Keratinocyte (primary cell): ENCODE measurements at regions not wholly inside any gene's neighbourhood (a gene's known extent, or its start where the extent isn't known, plus 50 kb on each side); places are given as distances from the start of the nearest gene placed in this dataset.

Source experiments
- DNase-seq: peaks from one replicate; pipeline ENCODE4 v3.0.0-alpha.2; 2011; ENCODE audit warnings: low read depth, missing footprints, low spot score
- FAIRE-seq: peaks from 2 replicates; lab custom pipeline; 2011; peaks lifted over from hg19 to GRCh38; lab: Jason Lieb, UNC
- H2AFZ ChIP-seq: 2 replicates; pipeline ENCODE4 v1.6.0; 2012; ENCODE audit warnings: low read length, control low read depth, inconsistent platforms; ENCODE audit not compliant: control insufficient read depth
- H3K27ac ChIP-seq: 2 replicates; pipeline ENCODE4 v1.5.1; 2011; ENCODE audit warnings: low read length; ENCODE audit not compliant: control insufficient read depth, insufficient read depth
- H3K27me3 ChIP-seq: 3 replicates; pipeline ENCODE4 v1.6.0; 2011; ENCODE audit warnings: low read length; ENCODE audit not compliant: control insufficient read depth, insufficient read depth; ENCODE audit errors: extremely low read depth
- H3K36me3 ChIP-seq, 2 experiments: 2 replicates in 1 of 2; 3 replicates in 1 of 2; pipeline ENCODE4 v1.5.1; 2011; ENCODE audit warnings: low read length in 2 of 2, mild to moderate bottlenecking in 1 of 2; ENCODE audit not compliant: control insufficient read depth in 2 of 2, insufficient read depth in 2 of 2; ENCODE audit errors: extremely low read depth in 1 of 2
- H3K4me1 ChIP-seq: 3 replicates; pipeline ENCODE4 v1.5.1; 2011; ENCODE audit warnings: low read length; ENCODE audit not compliant: control insufficient read depth, insufficient read depth; ENCODE audit errors: extremely low read depth
- H3K4me2 ChIP-seq: 3 replicates; pipeline ENCODE4 v1.6.0; 2011; ENCODE audit warnings: low read depth, low read length; ENCODE audit not compliant: control insufficient read depth, insufficient read depth; ENCODE audit errors: extremely low read depth
- H3K4me3 ChIP-seq, 3 experiments: fragments of 200-600 bp in 1 of 3; sonication (generic) in 1 of 3; 2 replicates in 2 of 3; 3 replicates in 1 of 3; pipeline ENCODE4 v1.5.1; 2011 to 2016; ENCODE audit warnings: low read length in 3 of 3, mild to moderate bottlenecking in 3 of 3, control low read depth in 2 of 3, inconsistent platforms in 1 of 3, low read depth in 1 of 3, mixed read lengths in 1 of 3, mixed run types in 1 of 3, moderate library complexity in 1 of 3; ENCODE audit not compliant: control insufficient read depth in 2 of 3, insufficient read depth in 2 of 3; ENCODE audit errors: extremely low read depth in 1 of 3
- H3K79me2 ChIP-seq: 2 replicates; pipeline ENCODE4 v1.6.0; 2012; ENCODE audit warnings: low read length; ENCODE audit not compliant: control insufficient read depth, insufficient read depth
- H3K9ac ChIP-seq: 3 replicates; pipeline ENCODE4 v1.6.0; 2011; ENCODE audit warnings: low read length; ENCODE audit not compliant: control insufficient read depth, insufficient read depth; ENCODE audit errors: extremely low read depth
- H3K9me1 ChIP-seq: 3 replicates; pipeline ENCODE4 v1.6.0; 2011; ENCODE audit warnings: low read length; ENCODE audit not compliant: control insufficient read depth, insufficient read depth; ENCODE audit errors: extremely low read depth
- H3K9me3 ChIP-seq: 2 replicates; pipeline ENCODE4 v1.5.1; 2012; ENCODE audit warnings: low read depth, low read length; ENCODE audit not compliant: control insufficient read depth
- H4K20me1 ChIP-seq: 3 replicates; pipeline ENCODE4 v1.6.0; 2011; ENCODE audit warnings: low read length; ENCODE audit not compliant: control insufficient read depth, insufficient read depth; ENCODE audit errors: extremely low read depth
- EZH2 ChIP-seq: IDR thresholded peaks from one replicate; pipeline ENCODE4 v1.6.1; 2012; ENCODE audit warnings: inconsistent platforms, mild to moderate bottlenecking, low read length, moderate library complexity
- dilution Hi-C: fragments of 300-500 bp; cut with MboI; formaldehyde crosslinking; loops from one replicate; pipeline ENCODE4 v1.7.0; 2020; ENCODE audit warnings: low sequenced_read_pairs; ENCODE audit not compliant: extremely low pct_ligation_motif_present
- TF ChIP-seq, protein P1 (sequence below), 3 experiments: IDR thresholded peaks in 1 of 3; conservative IDR thresholded peaks in 1 of 3; optimal IDR thresholded peaks in 1 of 3; 2 replicates in 2 of 3; 3 replicates in 1 of 3; pipeline versions ENCODE3 to v1.5.1; 2011; ENCODE audit warnings: low read length in 3 of 3, mild to moderate bottlenecking in 3 of 3, moderate library complexity in 2 of 3, control low read depth in 1 of 3, inconsistent platforms in 1 of 3; ENCODE audit not compliant: insufficient read depth in 2 of 3; ENCODE audit errors: extremely low read depth in 1 of 3

DNA sequence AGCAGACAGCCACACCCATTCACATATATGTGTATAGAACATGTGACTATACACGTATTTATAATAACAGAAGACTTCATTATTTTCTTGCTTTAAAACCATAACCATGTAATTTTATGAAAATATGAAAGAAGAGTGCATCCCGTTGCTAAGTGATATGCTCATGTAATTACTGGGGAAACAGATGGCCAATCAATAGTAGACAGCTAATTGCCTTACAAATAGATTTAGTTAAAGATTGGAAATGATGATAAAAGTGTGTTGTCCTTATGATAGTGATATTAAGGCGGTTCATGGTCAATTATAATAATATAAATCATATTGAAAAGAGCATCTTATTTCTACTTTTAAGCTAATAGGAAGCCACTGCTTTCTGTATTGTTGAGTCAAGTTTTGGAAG lies 95.9 kb downstream of the RFC3 start:
- dilution Hi-C loops = no loop called here
- no peak overlapping the region for H3K4me3 ChIP-seq

DNA sequence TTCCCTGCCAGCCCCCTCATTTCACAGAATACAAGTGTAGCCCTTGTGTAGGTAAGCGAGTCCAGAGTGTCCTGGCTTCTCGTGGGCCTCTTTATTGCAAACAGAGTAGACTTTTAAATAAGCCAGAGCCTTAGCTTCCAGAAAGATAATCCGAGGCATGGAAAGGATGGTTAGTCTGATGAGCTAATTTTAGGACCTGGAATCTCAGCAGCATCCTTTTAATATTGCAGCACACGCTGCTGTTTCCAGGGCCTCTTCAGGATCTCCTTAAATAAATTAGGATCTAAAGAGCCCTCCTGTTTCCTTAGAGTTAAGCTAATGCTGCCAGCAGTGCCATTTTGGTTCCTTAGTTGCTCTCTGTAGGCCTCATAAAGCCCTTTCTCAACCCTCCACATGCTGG lies 99.2 kb downstream of the RFC3 start:
- Histone ChIP-seq H3K4me2 (no peak overlapping the region), H3K79me2 (no peaks in the 10 kb centered on the region), H3K9ac (no peak overlapping the region), H3K36me3 (no peaks in the 10 kb centered on the region), H3K4me1 (peaks cover 8% of the 10 kb centered on the region), H3K27ac (no peak overlapping the region), H3K9me3 (no peaks in the 10 kb centered on the region), H2AFZ (no peak overlapping the region), H3K9me1 (no peaks in the 10 kb centered on the region), H3K4me3 (no peak overlapping the region), H4K20me1 (no peaks in the 10 kb centered on the region), H3K27me3 (no peaks in the 10 kb centered on the region)
- DNase-seq (no peak), FAIRE-seq (no peak)
- dilution Hi-C loops = no loop called here
- TF ChIP-seq, protein P1, sequence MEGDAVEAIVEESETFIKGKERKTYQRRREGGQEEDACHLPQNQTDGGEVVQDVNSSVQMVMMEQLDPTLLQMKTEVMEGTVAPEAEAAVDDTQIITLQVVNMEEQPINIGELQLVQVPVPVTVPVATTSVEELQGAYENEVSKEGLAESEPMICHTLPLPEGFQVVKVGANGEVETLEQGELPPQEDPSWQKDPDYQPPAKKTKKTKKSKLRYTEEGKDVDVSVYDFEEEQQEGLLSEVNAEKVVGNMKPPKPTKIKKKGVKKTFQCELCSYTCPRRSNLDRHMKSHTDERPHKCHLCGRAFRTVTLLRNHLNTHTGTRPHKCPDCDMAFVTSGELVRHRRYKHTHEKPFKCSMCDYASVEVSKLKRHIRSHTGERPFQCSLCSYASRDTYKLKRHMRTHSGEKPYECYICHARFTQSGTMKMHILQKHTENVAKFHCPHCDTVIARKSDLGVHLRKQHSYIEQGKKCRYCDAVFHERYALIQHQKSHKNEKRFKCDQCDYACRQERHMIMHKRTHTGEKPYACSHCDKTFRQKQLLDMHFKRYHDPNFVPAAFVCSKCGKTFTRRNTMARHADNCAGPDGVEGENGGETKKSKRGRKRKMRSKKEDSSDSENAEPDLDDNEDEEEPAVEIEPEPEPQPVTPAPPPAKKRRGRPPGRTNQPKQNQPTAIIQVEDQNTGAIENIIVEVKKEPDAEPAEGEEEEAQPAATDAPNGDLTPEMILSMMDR (optimal IDR thresholded peaks at IDR 0.05 in 1 of 3, IDR thresholded peaks at IDR 0.05 in 1 of 3, conservative IDR thresholded peaks at IDR 0.05 in 1 of 3; ENCODE audit: extremely low read depth in 1 of 3, insufficient read depth in 2 of 3, low read length in 3 of 3) = no peak
- TF ChIP-seq EZH2 = no peak

More for the DNA sequence above, 95.9 kb downstream of the RFC3 start:
- Histone ChIP-seq H3K36me3 (no peaks in the 10 kb centered on the region), H3K27me3 (no peaks in the 10 kb centered on the region), H3K9me3 (no peaks in the 10 kb centered on the region), H3K4me2 (no peak overlapping the region), H3K4me1 (peaks cover 20% of the 10 kb centered on the region), H3K79me2 (no peaks in the 10 kb centered on the region), H3K27ac (no peak overlapping the region), H4K20me1 (no peaks in the 10 kb centered on the region), H3K9ac (no peak overlapping the region), H3K9me1 (no peaks in the 10 kb centered on the region), H2AFZ (no peak overlapping the region)
- no peak for TF ChIP-seq EZH2
- TF ChIP-seq, protein P1 (optimal IDR thresholded peaks at IDR 0.05 in 1 of 3, IDR thresholded peaks at IDR 0.05 in 1 of 3, conservative IDR thresholded peaks at IDR 0.05 in 1 of 3; ENCODE audit: extremely low read depth in 1 of 3, insufficient read depth in 2 of 3, low read length in 3 of 3) = no peak
- no peak for FAIRE-seq
- no peak for DNase-seq
